H1 (cell line): ENCODE measurements at regions not wholly inside any gene's neighbourhood (a gene's known extent, or its start where the extent isn't known, plus 50 kb on each side); places are given as distances from the start of the nearest gene placed in this dataset.

ENCODE experiments used
- CTCF ChIA-PET: fragments of 300-600 bp; sonication (Branson Sonifier 250); formaldehyde crosslinking; loops from one replicate; lab custom pipeline; 2021; ENCODE audit not compliant: partially characterized antibody; lab: Charles Lee
- POLR2A ChIA-PET: fragments of 300-600 bp; sonication (Branson Sonifier 250); formaldehyde crosslinking; loops from one replicate; lab custom pipeline; 2021; ENCODE audit warnings: inconsistent platforms; ENCODE audit not compliant: partially characterized antibody; lab: Charles Lee
- DNase-seq, 2 experiments: peaks; one replicate each; pipeline versions ENCODE4 v3.0.0 to v3.0.0-alpha.2; 2010 to 2022; ENCODE audit warnings: low spot score in 2 of 2, low read depth in 1 of 2, mixed read lengths in 1 of 2
- FAIRE-seq: peaks from 2 replicates; lab custom pipeline; 2011; peaks lifted over from hg19 to GRCh38; lab: Jason Lieb, UNC
- H2AFZ ChIP-seq: 2 replicates; pipeline ENCODE4 v1.8.1; 2012; ENCODE audit warnings: low read length, inconsistent platforms
- H2AK5ac ChIP-seq: 2 replicates; pipeline ENCODE4 v1.6.1; 2013; ENCODE audit warnings: low read depth, low read length
- H2BK120ac ChIP-seq: replicated peaks from 2 replicates; pipeline ENCODE3; 2013; ENCODE audit warnings: low read depth, low read length, inconsistent platforms
- H2BK12ac ChIP-seq: 2 replicates; pipeline ENCODE4 v1.6.1; 2013; ENCODE audit warnings: low read depth, low read length
- H2BK15ac ChIP-seq: 2 replicates; pipeline ENCODE4 v1.6.1; 2013; ENCODE audit warnings: low read length
- H2BK20ac ChIP-seq: 2 replicates; pipeline ENCODE4 v1.6.1; 2013; ENCODE audit warnings: low read length
- H2BK5ac ChIP-seq: 2 replicates; pipeline ENCODE4 v1.6.1; 2013; ENCODE audit warnings: low read depth, low read length
- H3K14ac ChIP-seq: 2 replicates; pipeline ENCODE4 v1.6.1; 2013; ENCODE audit warnings: inconsistent platforms; ENCODE audit not compliant: insufficient read length
- H3K18ac ChIP-seq: 2 replicates; pipeline ENCODE4 v1.6.1; 2013; ENCODE audit warnings: low read length; ENCODE audit errors: extremely low read depth
- H3K23ac ChIP-seq: 2 replicates; pipeline ENCODE4 v1.6.1; 2013; ENCODE audit warnings: inconsistent platforms; ENCODE audit not compliant: insufficient read length
- H3K23me2 ChIP-seq: 2 replicates; pipeline ENCODE4 v1.6.1; 2013; ENCODE audit warnings: low read depth, low read length
- H3K27ac ChIP-seq: 2 replicates; pipeline ENCODE4 v1.6.1; 2011; ENCODE audit warnings: low read depth, low read length, inconsistent platforms
- H3K27me3 ChIP-seq, 4 experiments: replicated peaks in 1 of 4; 1 replicate in 1 of 4; 2 replicates in 3 of 4; pipeline versions ENCODE4 v1.6.1 to v1.8.1; 2011 to 2013; ENCODE audit warnings: low read length in 3 of 4, mild to moderate bottlenecking in 3 of 4, inconsistent platforms in 2 of 4, mixed read lengths in 2 of 4, moderate library complexity in 1 of 4; ENCODE audit not compliant: control insufficient read depth in 3 of 4, insufficient read depth in 3 of 4; ENCODE audit errors: extremely low read depth in 1 of 4
- H3K36me3 ChIP-seq, 4 experiments: 2 replicates each; pipeline versions ENCODE4 v1.6.1 to v1.8.1; 2011 to 2013; ENCODE audit warnings: mild to moderate bottlenecking in 4 of 4, low read length in 3 of 4, moderate library complexity in 2 of 4, control low read depth in 1 of 4, inconsistent platforms in 1 of 4; ENCODE audit not compliant: insufficient read depth in 4 of 4, control insufficient read depth in 2 of 4
- H3K4ac ChIP-seq: replicated peaks from 2 replicates; pipeline ENCODE3; 2013; ENCODE audit warnings: low read length, low read depth, mixed read lengths, inconsistent platforms; ENCODE audit not compliant: insufficient read length
- H3K4me1 ChIP-seq, 4 experiments: replicated peaks in 1 of 4; 1 replicate in 1 of 4; 2 replicates in 3 of 4; pipeline versions ENCODE4 v1.6.1 to v1.8.1; 2011 to 2013; ENCODE audit warnings: low read length in 3 of 4, inconsistent platforms in 2 of 4, mixed read lengths in 1 of 4; ENCODE audit not compliant: insufficient read depth in 4 of 4, control insufficient read depth in 3 of 4
- H3K4me2 ChIP-seq, 2 experiments: 2 replicates each; pipeline versions ENCODE4 v1.6.1 to v1.8.1; 2011 to 2013; ENCODE audit warnings: low read depth in 2 of 2, low read length in 2 of 2, control low read depth in 1 of 2, inconsistent platforms in 1 of 2, mild to moderate bottlenecking in 1 of 2; ENCODE audit not compliant: insufficient read depth in 1 of 2
- H3K4me3 ChIP-seq, 4 experiments: fragments of 200-600, 300-600 bp in 1 of 4; sonication (generic), shearing (Covaris generic), sonication (Bioruptor Twin) in 1 of 4; 2 replicates each; pipeline versions ENCODE4 v1.5.1 to v1.8.1; 2011 to 2016; ENCODE audit warnings: low read length in 4 of 4, low read depth in 3 of 4, control low read depth in 2 of 4, inconsistent platforms in 2 of 4, mild to moderate bottlenecking in 2 of 4, mixed read lengths in 1 of 4, moderate library complexity in 1 of 4; ENCODE audit not compliant: insufficient read depth in 2 of 4; ENCODE audit errors: extremely low read depth in 1 of 4
- H3K56ac ChIP-seq: replicated peaks from 2 replicates; pipeline ENCODE3; 2013; ENCODE audit warnings: low read depth, mild to moderate bottlenecking, mixed read lengths, low read length, inconsistent platforms; ENCODE audit not compliant: insufficient read length
- H3K79me1 ChIP-seq: 2 replicates; pipeline ENCODE4 v1.6.1; 2013; ENCODE audit warnings: low read depth, low read length, control low read depth
- H3K79me2 ChIP-seq, 2 experiments: 2 replicates each; pipeline versions ENCODE4 v1.6.1 to v1.8.1; 2012 to 2013; ENCODE audit warnings: low read length in 2 of 2, mild to moderate bottlenecking in 2 of 2, inconsistent platforms in 1 of 2; ENCODE audit not compliant: insufficient read depth in 2 of 2, control insufficient read depth in 1 of 2
- H3K9ac ChIP-seq, 4 experiments: replicated peaks in 1 of 4; 1 replicate in 1 of 4; 2 replicates in 3 of 4; pipeline versions ENCODE4 v1.6.1 to v1.8.1; 2011 to 2013; ENCODE audit warnings: low read depth in 3 of 4, low read length in 3 of 4, control low read depth in 2 of 4, mild to moderate bottlenecking in 2 of 4, moderate library complexity in 2 of 4, inconsistent platforms in 1 of 4; ENCODE audit errors: extremely low read depth in 1 of 4
- H3K9me3 ChIP-seq, 2 experiments: 2 replicates each; pipeline versions ENCODE4 v1.6.1 to v1.8.1; 2012 to 2013; ENCODE audit warnings: mild to moderate bottlenecking in 2 of 2, moderate library complexity in 2 of 2, control low read depth in 1 of 2, inconsistent platforms in 1 of 2, low read depth in 1 of 2, low read length in 1 of 2, mixed read lengths in 1 of 2; ENCODE audit not compliant: insufficient read depth in 2 of 2
- H4K20me1 ChIP-seq, 2 experiments: replicated peaks in 1 of 2; 2 replicates each; pipeline versions ENCODE3 to v1.8.1; 2011 to 2013; ENCODE audit warnings: inconsistent platforms in 2 of 2, low read length in 2 of 2, mild to moderate bottlenecking in 1 of 2; ENCODE audit not compliant: insufficient read depth in 2 of 2, control insufficient read depth in 1 of 2
- H4K5ac ChIP-seq: 2 replicates; pipeline ENCODE4 v1.6.1; 2013; ENCODE audit warnings: low read length, low read depth, mixed read lengths, inconsistent platforms; ENCODE audit not compliant: insufficient read length
- H4K8ac ChIP-seq: 2 replicates; pipeline ENCODE4 v1.8.0; 2013; ENCODE audit warnings: mild to moderate bottlenecking, moderate library complexity, low read length, inconsistent platforms; ENCODE audit not compliant: insufficient read depth; ENCODE audit errors: extremely low read depth
- H4K91ac ChIP-seq: replicated peaks from 2 replicates; pipeline ENCODE3; 2013; ENCODE audit warnings: low read length, mixed read lengths, inconsistent platforms; ENCODE audit not compliant: insufficient read length
- BRCA1 ChIP-seq: IDR thresholded peaks from 2 replicates; pipeline ENCODE4 v1.6.1; 2012; ENCODE audit warnings: low read depth, low read length, improper control_type of control experiment
- MAX ChIP-seq: IDR thresholded peaks from 2 replicates; pipeline ENCODE4 v1.6.1; 2012; ENCODE audit warnings: inconsistent platforms
- WGBS, 2 experiments: shearing (Covaris generic) in 1 of 2; methylation state at CpG; one replicate each; pipeline versions ENCODE4 v1.1.6 to v1.1.7; 2013 to 2015; ENCODE audit warnings: low lambda C conversion rate in 2 of 2, mixed read lengths in 2 of 2, inconsistent platforms in 1 of 2, low coverage in 1 of 2, missing lambda C conversion rate in 1 of 2; ENCODE audit not compliant: insufficient replicate concordance in 2 of 2, insufficient coverage in 1 of 2, insufficient read length in 1 of 2; ENCODE audit errors: extremely low coverage in 1 of 2, missing lambda C conversion rate in 1 of 2; 5-methylcytosine and 5-hydroxymethylcytosine counted together

- 58% methylated on average over 2 of the region's 2 CpGs; no CpG with 5 or more reads in 1 of the 2 experiments for WGBS, 2 experiments
- no peak overlapping the region for H2AFZ ChIP-seq
- no peak overlapping the region for H3K23ac ChIP-seq
- H3K9me3 ChIP-seq = peaks cover 11 to 23% of the 10 kb centered on the region in 2 experiments; a peak in 2 of 4 replicates
- no peaks in the 10 kb centered on the region for H3K23me2 ChIP-seq
- H2BK5ac ChIP-seq = no peak overlapping the region
- no peaks in the 10 kb centered on the region for H4K20me1 ChIP-seq
- ChIA-PET CTCF (no interaction called here), POLR2A (no interaction called here)
- no peaks in the 10 kb centered on the region for H3K36me3 ChIP-seq
- H4K91ac ChIP-seq = no peak overlapping the region
- H3K79me2 ChIP-seq = no peaks in the 10 kb centered on the region
- no peak overlapping the region for H2BK120ac ChIP-seq
- no peak overlapping the region for H3K4me2 ChIP-seq
- H3K79me1 ChIP-seq = no peaks in the 10 kb centered on the region
- FAIRE-seq = no peak
- no peak for DNase-seq
- H3K56ac ChIP-seq = no peak overlapping the region
- H3K27me3 ChIP-seq = no peaks in the 10 kb centered on the region
- H2BK20ac ChIP-seq = no peak overlapping the region
- no peak overlapping the region for H3K4ac ChIP-seq
- H2BK12ac ChIP-seq = no peak overlapping the region
- H2AK5ac ChIP-seq = no peak overlapping the region
- H4K8ac ChIP-seq = no peak overlapping the region
- H3K18ac ChIP-seq = no peak overlapping the region
- H3K4me3 ChIP-seq = no peak overlapping the region
- no peak overlapping the region for H3K27ac ChIP-seq
- H3K9ac ChIP-seq = no peak overlapping the region
- H3K4me1 ChIP-seq = no peaks in the 10 kb centered on the region
- H2BK15ac ChIP-seq = no peak overlapping the region
- H3K14ac ChIP-seq = no peak overlapping the region
- H4K5ac ChIP-seq = no peak overlapping the region
- no peak for TF ChIP-seq MAX
- no peak for TF ChIP-seq BRCA1
These were observed 350.1 kb downstream of the AR start for GRCh38 chrX:67893931-67894330.
